HEK293 (cell line): ENCODE measurements at regions not wholly inside any gene's neighbourhood (a gene's known extent, or its start where the extent isn't known, plus 50 kb on each side); places are given as distances from the start of the nearest gene placed in this dataset.

Experiments used
- CTCF ChIA-PET: fragments of 350-600 bp; formaldehyde crosslinking; extraction: SDS; loops from one replicate; lab custom pipeline; 2021; ENCODE audit warnings: antibody characterized with exemption; lab: Yijun Ruan, JAX
- POLR2A ChIA-PET: fragments of 300-600 bp; formaldehyde crosslinking; extraction: SDS; loops from one replicate; lab custom pipeline; 2020; ENCODE audit warnings: antibody characterized with exemption, inconsistent platforms; lab: Yijun Ruan, JAX
- H3K27ac ChIP-seq: fragments of 200-500 bp; sonication (Bioruptor generic); 2 replicates; pipeline ENCODE4 v1.5.1; 2014; ENCODE audit warnings: low read depth, low read length, control low read depth, inconsistent platforms; ENCODE audit errors: extremely low read depth
- H3K36me3 ChIP-seq, 2 experiments: fragments of 200-500 bp in 1 of 2; sonication (Bioruptor generic) in 1 of 2; 1 replicate in 1 of 2; 2 replicates in 1 of 2; pipeline ENCODE4 v1.5.1; 2014 to 2017; ENCODE audit warnings: inconsistent platforms in 2 of 2, low read length in 2 of 2; ENCODE audit not compliant: control insufficient read depth in 2 of 2, insufficient read depth in 1 of 2
- H3K4me1 ChIP-seq: fragments of 200-500 bp; sonication (Bioruptor generic); 2 replicates; pipeline ENCODE4 v1.5.1; 2014; ENCODE audit warnings: mild to moderate bottlenecking, low read length, inconsistent platforms; ENCODE audit not compliant: control insufficient read depth, insufficient read depth
- H3K4me3 ChIP-seq: 2 replicates; pipeline ENCODE4 v1.5.1; 2011; ENCODE audit warnings: low read depth, mild to moderate bottlenecking, control low read depth, low read length, moderate library complexity
- H3K9me3 ChIP-seq: fragments of 200-500 bp; sonication (Bioruptor generic); 2 replicates; pipeline ENCODE4 v1.5.1; 2014; ENCODE audit warnings: low read depth, low read length, inconsistent platforms; ENCODE audit not compliant: control insufficient read depth, insufficient read depth
- GLI2 ChIP-seq: fragments of 450-650 bp; formaldehyde crosslinking; IDR thresholded peaks from 2 replicates; pipeline ENCODE4; 2017; ENCODE audit warnings: missing biosample characterization, missing genetic modification characterization, low read depth, borderline replicate concordance
- KLF1 ChIP-seq: fragments of 450-650 bp; formaldehyde crosslinking; IDR thresholded peaks from 2 replicates; pipeline ENCODE4 v1.5.1; 2016; ENCODE audit warnings: missing biosample characterization, missing genetic modification characterization
- KLF16 ChIP-seq: fragments of 450-650 bp; formaldehyde crosslinking; IDR thresholded peaks from 2 replicates; pipeline ENCODE4 v1.5.1; 2017; ENCODE audit warnings: missing biosample characterization, missing genetic modification characterization
- KLF9 ChIP-seq: fragments of 450-650 bp; formaldehyde crosslinking; IDR thresholded peaks from 2 replicates; pipeline ENCODE4 v1.5.1; 2016; ENCODE audit warnings: missing biosample characterization, missing genetic modification characterization, low read depth
- SP2 ChIP-seq: fragments of 450-650 bp; formaldehyde crosslinking; IDR thresholded peaks from 2 replicates; pipeline ENCODE4 v1.5.1; 2016; ENCODE audit warnings: missing biosample characterization, missing genetic modification characterization
- YY1 ChIP-seq: fragments of 450-650 bp; formaldehyde crosslinking; IDR thresholded peaks from 2 replicates; pipeline ENCODE4 v1.5.1; 2018; ENCODE audit warnings: missing biosample characterization, missing genetic modification characterization
- ZBTB17 ChIP-seq: fragments of 450-650 bp; formaldehyde crosslinking; IDR thresholded peaks from 2 replicates; pipeline ENCODE4 v1.5.1; 2016; ENCODE audit warnings: missing biosample characterization, missing genetic modification characterization
- ZNF157 ChIP-seq: fragments of 450-650 bp; formaldehyde crosslinking; IDR thresholded peaks from 2 replicates; pipeline ENCODE4 v1.5.1; 2016; ENCODE audit warnings: missing biosample characterization, missing genetic modification characterization
- ZNF16 ChIP-seq: fragments of 450-650 bp; formaldehyde crosslinking; IDR thresholded peaks from 2 replicates; pipeline ENCODE4 v1.5.1; 2016; ENCODE audit warnings: low read depth, missing biosample characterization, missing genetic modification characterization
- ZNF174 ChIP-seq: fragments of 450-650 bp; formaldehyde crosslinking; IDR thresholded peaks from 2 replicates; pipeline ENCODE4 v1.5.0; 2017; ENCODE audit warnings: missing biosample characterization, mild to moderate bottlenecking, missing genetic modification characterization
- ZNF266 ChIP-seq: fragments of 450-650 bp; formaldehyde crosslinking; IDR thresholded peaks from 2 replicates; pipeline ENCODE4 v1.5.1; 2016; ENCODE audit warnings: missing biosample characterization, missing genetic modification characterization, low read depth
- ZNF48 ChIP-seq: fragments of 450-650 bp; formaldehyde crosslinking; IDR thresholded peaks from 2 replicates; pipeline ENCODE4 v1.5.1; 2016; ENCODE audit warnings: missing biosample characterization, missing genetic modification characterization
- ZNF521 ChIP-seq: fragments of 450-650 bp; formaldehyde crosslinking; IDR thresholded peaks from 2 replicates; pipeline ENCODE4 v1.5.1; 2017; ENCODE audit warnings: missing biosample characterization, mild to moderate bottlenecking, missing genetic modification characterization
- ZNF549 ChIP-seq: fragments of 450-650 bp; IDR thresholded peaks from 2 replicates; pipeline ENCODE4 v1.5.1; 2018; ENCODE audit warnings: missing biosample characterization, missing genetic modification characterization, mild to moderate bottlenecking, inconsistent platforms, moderate library complexity
- ZNF571 ChIP-seq: fragments of 450-650 bp; formaldehyde crosslinking; IDR thresholded peaks from 2 replicates; pipeline ENCODE4 v1.5.0; 2017; ENCODE audit warnings: missing biosample characterization, missing genetic modification characterization
- ZNF610 ChIP-seq: fragments of 450-650 bp; formaldehyde crosslinking; IDR thresholded peaks from 2 replicates; pipeline ENCODE4 v1.5.1; 2016; ENCODE audit warnings: missing biosample characterization, missing genetic modification characterization, borderline replicate concordance
- ZNF626 ChIP-seq: fragments of 450-650 bp; sonication (Bioruptor Pico); formaldehyde crosslinking; IDR thresholded peaks from 2 replicates; pipeline ENCODE4 v1.5.1; 2018; ENCODE audit warnings: missing biosample characterization, missing genetic modification characterization, inconsistent platforms
- ZNF658 ChIP-seq: fragments of 450-650 bp; formaldehyde crosslinking; IDR thresholded peaks from 2 replicates; pipeline ENCODE4; 2016; ENCODE audit warnings: missing biosample characterization, missing genetic modification characterization
- TF ChIP-seq, protein P1 (sequence below): fragments of 450-650 bp; formaldehyde crosslinking; IDR thresholded peaks from 2 replicates; pipeline ENCODE4 v1.5.1; 2016; ENCODE audit warnings: missing biosample characterization, missing genetic modification characterization
- TF ChIP-seq, protein P2 (sequence below): fragments of 450-650 bp; formaldehyde crosslinking; IDR thresholded peaks from 2 replicates; pipeline ENCODE4 v1.5.1; 2016; ENCODE audit warnings: missing biosample characterization, missing genetic modification characterization, low read depth
- TF ChIP-seq, protein P3 (sequence below): fragments of 450-650 bp; formaldehyde crosslinking; conservative IDR thresholded peaks from 2 replicates; pipeline ENCODE4 v1.5.1; 2016; ENCODE audit warnings: low read depth, missing biosample characterization, missing genetic modification characterization
- TF ChIP-seq, protein P4 (sequence below): fragments of 450-650 bp; formaldehyde crosslinking; IDR thresholded peaks from 2 replicates; pipeline ENCODE4 v1.5.1; 2017; ENCODE audit warnings: missing biosample characterization, missing genetic modification characterization
- TF ChIP-seq, protein P5 (sequence below): fragments of 450-650 bp; formaldehyde crosslinking; IDR thresholded peaks from 2 replicates; pipeline ENCODE4 v1.5.1; 2016; ENCODE audit warnings: missing biosample characterization, missing genetic modification characterization
- TF ChIP-seq, protein P6 (sequence below): fragments of 450-650 bp; formaldehyde crosslinking; IDR thresholded peaks from 2 replicates; pipeline ENCODE4 v1.5.1; 2016; ENCODE audit warnings: missing biosample characterization, missing genetic modification characterization
- TF ChIP-seq, protein P7 (sequence below): fragments of 450-650 bp; formaldehyde crosslinking; IDR thresholded peaks from 2 replicates; pipeline ENCODE4 v1.5.1; 2016; ENCODE audit warnings: missing biosample characterization, missing genetic modification characterization

DNA sequence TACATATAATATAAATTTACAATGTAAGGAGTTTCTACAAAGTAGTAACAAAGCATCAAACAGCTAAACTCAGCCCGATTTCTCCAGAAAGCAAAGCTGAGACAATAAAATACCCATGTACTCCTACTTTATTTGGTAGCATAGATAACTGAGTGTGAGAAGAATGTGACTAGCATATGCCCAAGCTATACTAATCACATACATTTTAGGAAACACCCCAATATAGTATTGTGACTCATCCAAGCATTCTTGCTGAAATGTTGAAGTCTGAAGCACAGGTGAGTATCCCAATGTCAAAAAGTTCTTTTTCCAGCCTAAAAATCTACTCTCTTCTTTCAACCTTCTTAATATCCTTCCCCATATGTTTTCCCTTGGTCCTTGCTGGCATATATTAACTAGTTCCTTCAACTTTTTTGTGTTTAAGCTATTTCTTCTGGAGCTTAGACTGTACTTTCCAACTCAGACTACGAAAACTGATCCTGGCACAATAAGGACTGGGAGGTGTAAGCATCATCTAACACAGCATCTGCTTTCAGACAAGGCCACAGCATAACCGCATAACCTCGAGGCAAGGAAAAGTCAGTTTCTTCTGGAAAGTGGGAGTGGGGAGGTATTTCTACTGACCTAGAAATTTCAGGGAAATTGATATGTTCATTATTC is 163.0 kb upstream of the RNPC3 start:
- CTCF ChIA-PET: interaction anchor here (0.7 kb wide), 1 partner anchor 870 kb away, joined by 3 read pairs; no protein-coding TSS in a partner anchor

DNA sequence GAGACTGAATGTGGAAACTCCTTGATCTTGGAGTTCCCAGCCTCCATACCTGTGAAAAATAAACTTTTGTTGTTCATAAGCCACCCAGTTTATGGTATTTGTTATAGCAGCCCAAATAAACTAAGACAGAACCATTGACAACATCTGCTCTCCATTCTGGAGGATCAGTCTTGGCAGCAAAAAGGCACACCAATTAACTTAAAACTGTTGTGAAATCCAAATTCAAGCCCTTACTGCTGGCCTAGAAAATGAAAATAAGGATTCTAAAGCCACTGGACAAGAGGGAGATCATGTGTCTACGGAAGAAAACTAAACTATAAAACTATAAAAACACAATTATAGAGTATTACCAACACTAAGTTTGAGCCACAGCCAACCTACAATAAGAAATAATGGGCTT is 172.1 kb upstream of the RNPC3 start:
- POLR2A ChIA-PET: no interaction called here
- CTCF ChIA-PET: no interaction called here
- Histone ChIP-seq H3K27ac (no peak overlapping the region), H3K9me3 (no peaks in the 10 kb centered on the region), H3K36me3 (no peaks in the 10 kb centered on the region), H3K4me1 (no peaks in the 10 kb centered on the region), H3K4me3 (no peak overlapping the region)
- TF ChIP-seq ZNF549 (no peak), KLF1 (tag by site-specific recombination) (no peak), KLF16 (tag by site-specific recombination) (no peak), KLF9 (no peak), ZNF48 (tag by site-specific recombination) (no peak), ZNF610 (tag by site-specific recombination) (no peak), ZNF16 (tag by site-specific recombination) (no peak), ZNF658 (tag by site-specific recombination) (no peak), ZNF266 (tag by site-specific recombination) (no peak)
- TF ChIP-seq, protein P1, sequence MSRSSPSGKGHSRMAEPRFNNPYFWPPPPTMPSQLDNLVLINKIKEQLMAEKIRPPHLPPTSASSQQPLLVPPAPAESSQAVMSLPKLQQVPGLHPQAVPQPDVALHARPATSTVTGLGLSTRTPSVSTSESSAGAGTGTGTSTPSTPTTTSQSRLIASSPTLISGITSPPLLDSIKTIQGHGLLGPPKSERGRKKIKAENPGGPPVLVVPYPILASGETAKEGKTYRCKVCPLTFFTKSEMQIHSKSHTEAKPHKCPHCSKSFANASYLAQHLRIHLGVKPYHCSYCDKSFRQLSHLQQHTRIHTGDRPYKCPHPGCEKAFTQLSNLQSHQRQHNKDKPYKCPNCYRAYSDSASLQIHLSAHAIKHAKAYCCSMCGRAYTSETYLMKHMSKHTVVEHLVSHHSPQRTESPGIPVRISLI (tag by site-specific recombination): no peak
- TF ChIP-seq, protein P2, sequence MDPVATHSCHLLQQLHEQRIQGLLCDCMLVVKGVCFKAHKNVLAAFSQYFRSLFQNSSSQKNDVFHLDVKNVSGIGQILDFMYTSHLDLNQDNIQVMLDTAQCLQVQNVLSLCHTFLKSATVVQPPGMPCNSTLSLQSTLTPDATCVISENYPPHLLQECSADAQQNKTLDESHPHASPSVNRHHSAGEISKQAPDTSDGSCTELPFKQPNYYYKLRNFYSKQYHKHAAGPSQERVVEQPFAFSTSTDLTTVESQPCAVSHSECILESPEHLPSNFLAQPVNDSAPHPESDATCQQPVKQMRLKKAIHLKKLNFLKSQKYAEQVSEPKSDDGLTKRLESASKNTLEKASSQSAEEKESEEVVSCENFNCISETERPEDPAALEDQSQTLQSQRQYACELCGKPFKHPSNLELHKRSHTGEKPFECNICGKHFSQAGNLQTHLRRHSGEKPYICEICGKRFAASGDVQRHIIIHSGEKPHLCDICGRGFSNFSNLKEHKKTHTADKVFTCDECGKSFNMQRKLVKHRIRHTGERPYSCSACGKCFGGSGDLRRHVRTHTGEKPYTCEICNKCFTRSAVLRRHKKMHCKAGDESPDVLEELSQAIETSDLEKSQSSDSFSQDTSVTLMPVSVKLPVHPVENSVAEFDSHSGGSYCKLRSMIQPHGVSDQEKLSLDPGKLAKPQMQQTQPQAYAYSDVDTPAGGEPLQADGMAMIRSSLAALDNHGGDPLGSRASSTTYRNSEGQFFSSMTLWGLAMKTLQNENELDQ (tag by site-specific recombination): no peak
- TF ChIP-seq, protein P3, sequence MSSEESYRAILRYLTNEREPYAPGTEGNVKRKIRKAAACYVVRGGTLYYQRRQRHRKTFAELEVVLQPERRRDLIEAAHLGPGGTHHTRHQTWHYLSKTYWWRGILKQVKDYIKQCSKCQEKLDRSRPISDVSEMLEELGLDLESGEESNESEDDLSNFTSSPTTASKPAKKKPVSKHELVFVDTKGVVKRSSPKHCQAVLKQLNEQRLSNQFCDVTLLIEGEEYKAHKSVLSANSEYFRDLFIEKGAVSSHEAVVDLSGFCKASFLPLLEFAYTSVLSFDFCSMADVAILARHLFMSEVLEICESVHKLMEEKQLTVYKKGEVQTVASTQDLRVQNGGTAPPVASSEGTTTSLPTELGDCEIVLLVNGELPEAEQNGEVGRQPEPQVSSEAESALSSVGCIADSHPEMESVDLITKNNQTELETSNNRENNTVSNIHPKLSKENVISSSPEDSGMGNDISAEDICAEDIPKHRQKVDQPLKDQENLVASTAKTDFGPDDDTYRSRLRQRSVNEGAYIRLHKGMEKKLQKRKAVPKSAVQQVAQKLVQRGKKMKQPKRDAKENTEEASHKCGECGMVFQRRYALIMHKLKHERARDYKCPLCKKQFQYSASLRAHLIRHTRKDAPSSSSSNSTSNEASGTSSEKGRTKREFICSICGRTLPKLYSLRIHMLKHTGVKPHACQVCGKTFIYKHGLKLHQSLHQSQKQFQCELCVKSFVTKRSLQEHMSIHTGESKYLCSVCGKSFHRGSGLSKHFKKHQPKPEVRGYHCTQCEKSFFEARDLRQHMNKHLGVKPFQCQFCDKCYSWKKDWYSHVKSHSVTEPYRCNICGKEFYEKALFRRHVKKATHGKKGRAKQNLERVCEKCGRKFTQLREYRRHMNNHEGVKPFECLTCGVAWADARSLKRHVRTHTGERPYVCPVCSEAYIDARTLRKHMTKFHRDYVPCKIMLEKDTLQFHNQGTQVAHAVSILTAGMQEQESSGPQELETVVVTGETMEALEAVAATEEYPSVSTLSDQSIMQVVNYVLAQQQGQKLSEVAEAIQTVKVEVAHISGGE (tag by site-specific recombination): no peak
- TF ChIP-seq, protein P4, sequence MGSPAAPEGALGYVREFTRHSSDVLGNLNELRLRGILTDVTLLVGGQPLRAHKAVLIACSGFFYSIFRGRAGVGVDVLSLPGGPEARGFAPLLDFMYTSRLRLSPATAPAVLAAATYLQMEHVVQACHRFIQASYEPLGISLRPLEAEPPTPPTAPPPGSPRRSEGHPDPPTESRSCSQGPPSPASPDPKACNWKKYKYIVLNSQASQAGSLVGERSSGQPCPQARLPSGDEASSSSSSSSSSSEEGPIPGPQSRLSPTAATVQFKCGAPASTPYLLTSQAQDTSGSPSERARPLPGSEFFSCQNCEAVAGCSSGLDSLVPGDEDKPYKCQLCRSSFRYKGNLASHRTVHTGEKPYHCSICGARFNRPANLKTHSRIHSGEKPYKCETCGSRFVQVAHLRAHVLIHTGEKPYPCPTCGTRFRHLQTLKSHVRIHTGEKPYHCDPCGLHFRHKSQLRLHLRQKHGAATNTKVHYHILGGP (tag by site-specific recombination): no peak
- TF ChIP-seq, protein P5, sequence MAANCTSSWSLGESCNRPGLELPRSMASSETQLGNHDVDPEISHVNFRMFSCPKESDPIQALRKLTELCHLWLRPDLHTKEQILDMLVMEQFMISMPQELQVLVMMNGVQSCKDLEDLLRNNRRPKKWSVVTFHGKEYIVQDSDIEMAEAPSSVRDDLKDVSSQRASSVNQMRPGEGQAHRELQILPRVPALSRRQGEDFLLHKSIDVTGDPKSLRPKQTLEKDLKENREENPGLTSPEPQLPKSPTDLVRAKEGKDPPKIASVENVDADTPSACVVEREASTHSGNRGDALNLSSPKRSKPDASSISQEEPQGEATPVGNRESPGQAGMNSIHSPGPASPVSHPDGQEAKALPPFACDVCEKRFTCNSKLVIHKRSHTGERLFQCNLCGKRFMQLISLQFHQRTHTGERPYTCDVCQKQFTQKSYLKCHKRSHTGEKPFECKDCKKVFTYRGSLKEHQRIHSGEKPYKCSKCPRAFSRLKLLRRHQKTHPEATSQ: no peak

More for the DNA sequence above, 163.0 kb upstream of the RNPC3 start:
- H3K9me3 ChIP-seq: no peaks in the 10 kb centered on the region
- POLR2A ChIA-PET: no interaction called here
- H3K36me3 ChIP-seq: no peaks in the 10 kb centered on the region
- H3K27ac ChIP-seq: no peak overlapping the region
- no peak overlapping the region for H3K4me3 ChIP-seq
- no peaks in the 10 kb centered on the region for H3K4me1 ChIP-seq
- TF ChIP-seq GLI2 (tag by site-specific recombination) (no peak), ZNF157 (tag by site-specific recombination) (no peak), YY1 (tag by site-specific recombination) (no peak), ZNF571 (tag by site-specific recombination) (no peak), ZNF626 (no peak), SP2 (tag by site-specific recombination) (no peak), ZBTB17 (tag by site-specific recombination) (no peak), ZNF521 (no peak), ZNF174 (tag by site-specific recombination) (no peak), ZNF610 (tag by site-specific recombination) (no peak)
- TF ChIP-seq, protein P6, sequence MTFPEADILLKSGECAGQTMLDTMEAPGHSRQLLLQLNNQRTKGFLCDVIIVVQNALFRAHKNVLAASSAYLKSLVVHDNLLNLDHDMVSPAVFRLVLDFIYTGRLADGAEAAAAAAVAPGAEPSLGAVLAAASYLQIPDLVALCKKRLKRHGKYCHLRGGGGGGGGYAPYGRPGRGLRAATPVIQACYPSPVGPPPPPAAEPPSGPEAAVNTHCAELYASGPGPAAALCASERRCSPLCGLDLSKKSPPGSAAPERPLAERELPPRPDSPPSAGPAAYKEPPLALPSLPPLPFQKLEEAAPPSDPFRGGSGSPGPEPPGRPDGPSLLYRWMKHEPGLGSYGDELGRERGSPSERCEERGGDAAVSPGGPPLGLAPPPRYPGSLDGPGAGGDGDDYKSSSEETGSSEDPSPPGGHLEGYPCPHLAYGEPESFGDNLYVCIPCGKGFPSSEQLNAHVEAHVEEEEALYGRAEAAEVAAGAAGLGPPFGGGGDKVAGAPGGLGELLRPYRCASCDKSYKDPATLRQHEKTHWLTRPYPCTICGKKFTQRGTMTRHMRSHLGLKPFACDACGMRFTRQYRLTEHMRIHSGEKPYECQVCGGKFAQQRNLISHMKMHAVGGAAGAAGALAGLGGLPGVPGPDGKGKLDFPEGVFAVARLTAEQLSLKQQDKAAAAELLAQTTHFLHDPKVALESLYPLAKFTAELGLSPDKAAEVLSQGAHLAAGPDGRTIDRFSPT (tag by site-specific recombination): no peak
- TF ChIP-seq, protein P7, sequence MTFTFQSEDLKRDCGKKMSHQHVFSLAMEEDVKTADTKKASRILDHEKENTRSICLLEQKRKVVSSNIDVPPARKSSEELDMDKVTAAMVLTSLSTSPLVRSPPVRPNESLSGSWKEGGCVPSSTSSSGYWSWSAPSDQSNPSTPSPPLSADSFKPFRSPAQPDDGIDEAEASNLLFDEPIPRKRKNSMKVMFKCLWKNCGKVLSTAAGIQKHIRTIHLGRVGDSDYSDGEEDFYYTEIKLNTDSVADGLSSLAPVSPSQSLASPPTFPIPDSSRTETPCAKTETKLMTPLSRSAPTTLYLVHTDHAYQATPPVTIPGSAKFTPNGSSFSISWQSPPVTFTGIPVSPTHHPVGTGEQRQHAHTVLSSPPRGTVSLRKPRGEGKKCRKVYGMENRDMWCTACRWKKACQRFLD: no peak
- TF ChIP-seq, all 188 proteins: peak for 0
